Mesendoderm (in vitro differentiated cells): ENCODE measurements at regions not wholly inside any gene's neighbourhood (a gene's known extent, or its start where the extent isn't known, plus 50 kb on each side); places are given as distances from the start of the nearest gene placed in this dataset.

ENCODE experiments used
- DNase-seq: peaks from one replicate; pipeline ENCODE4 v3.0.0; 2013
- H2AK5ac ChIP-seq: 2 replicates; pipeline ENCODE4 v1.6.1; 2013; ENCODE audit warnings: low read length, inconsistent platforms
- H2BK120ac ChIP-seq: 2 replicates; pipeline ENCODE4 v1.6.1; 2013; ENCODE audit warnings: low read depth, mild to moderate bottlenecking, low read length, moderate library complexity, mixed read lengths
- H2BK15ac ChIP-seq: replicated peaks from 2 replicates; pipeline ENCODE4 v1.6.1; 2013; ENCODE audit warnings: low read depth, mild to moderate bottlenecking, moderate library complexity
- H2BK5ac ChIP-seq: 2 replicates; pipeline ENCODE4 v1.6.1; 2013; ENCODE audit warnings: low read length, inconsistent platforms
- H3K18ac ChIP-seq: 2 replicates; pipeline ENCODE4 v1.6.1; 2013; ENCODE audit warnings: mild to moderate bottlenecking, low read length, mixed read lengths
- H3K23ac ChIP-seq: one replicate; pipeline ENCODE4 v1.6.1; 2013; ENCODE audit warnings: low read length
- H3K27ac ChIP-seq: 2 replicates; pipeline ENCODE4 v1.5.1; 2013; ENCODE audit warnings: low read depth, mild to moderate bottlenecking, inconsistent platforms, low read length, moderate library complexity
- H3K27me3 ChIP-seq: 2 replicates; pipeline ENCODE4 v1.6.1; 2013; ENCODE audit warnings: low read length, control low read depth, mild to moderate bottlenecking, inconsistent platforms; ENCODE audit not compliant: insufficient read depth, poor library complexity
- H3K36me3 ChIP-seq: 2 replicates; pipeline ENCODE4 v1.6.1; 2013; ENCODE audit warnings: low read length, inconsistent platforms; ENCODE audit not compliant: control insufficient read depth, insufficient read depth
- H3K4ac ChIP-seq: one replicate; pipeline ENCODE4 v1.6.1; 2013; ENCODE audit warnings: low read depth, mild to moderate bottlenecking, low read length, moderate library complexity
- H3K4me1 ChIP-seq: 2 replicates; pipeline ENCODE4 v1.6.1; 2013; ENCODE audit warnings: low read depth, low read length, inconsistent platforms; ENCODE audit not compliant: control insufficient read depth
- H3K4me2 ChIP-seq: 2 replicates; pipeline ENCODE4 v1.6.1; 2013; ENCODE audit warnings: low read length
- H3K4me3 ChIP-seq: 2 replicates; pipeline ENCODE4 v1.5.1; 2013; ENCODE audit warnings: mild to moderate bottlenecking, low read length
- H3K56ac ChIP-seq: one replicate; pipeline ENCODE4 v1.6.1; 2013; ENCODE audit warnings: low read length
- H3K79me1 ChIP-seq: 2 replicates; pipeline ENCODE4 v1.6.1; 2013; ENCODE audit warnings: low read length, inconsistent platforms
- H3K79me2 ChIP-seq: 2 replicates; pipeline ENCODE4 v1.6.1; 2013; ENCODE audit warnings: mild to moderate bottlenecking, low read length; ENCODE audit not compliant: control insufficient read depth, insufficient read depth
- H3K9ac ChIP-seq: 2 replicates; pipeline ENCODE4 v1.6.1; 2013; ENCODE audit warnings: low read length, inconsistent platforms
- H4K5ac ChIP-seq: one replicate; pipeline ENCODE4 v1.6.1; 2013; ENCODE audit warnings: low read length
- H4K8ac ChIP-seq: one replicate; pipeline ENCODE4 v1.6.1; 2013; ENCODE audit warnings: low read depth, mild to moderate bottlenecking, control low read depth, low read length, moderate library complexity
- whole genome bisulfite sequencing: extraction: QIAGEN DNeasy Blood & Tissue Kit; methylation state at CpG from one replicate; pipeline ENCODE4 v1.1.7; 2013; ENCODE audit warnings: low lambda C conversion rate, missing lambda C conversion rate; ENCODE audit not compliant: insufficient coverage; ENCODE audit errors: extremely low coverage; 5-methylcytosine and 5-hydroxymethylcytosine counted together

GRCh38 chr10:20959242-20959641, 62.1 kb upstream of the NEBL start:
- WGBS: no CpG with 5 or more reads among the region's 1 CpG
- no peaks in the 10 kb centered on the region for H3K36me3 ChIP-seq
- no peak overlapping the region for H3K4me2 ChIP-seq
- no peak overlapping the region for H2BK15ac ChIP-seq
- no peak overlapping the region for H4K8ac ChIP-seq
- H4K5ac ChIP-seq: no peak overlapping the region
- DNase-seq: no peak
- H3K4me3 ChIP-seq: no peak overlapping the region
- H3K9ac ChIP-seq: no peak overlapping the region
- H3K56ac ChIP-seq: no peak overlapping the region
- no peak overlapping the region for H3K4ac ChIP-seq
- no peak overlapping the region for H3K18ac ChIP-seq
- H3K27ac ChIP-seq: no peak overlapping the region
- no peak overlapping the region for H2BK5ac ChIP-seq
- H3K27me3 ChIP-seq: no peaks in the 10 kb centered on the region
- H2AK5ac ChIP-seq: no peak overlapping the region
- no peaks in the 10 kb centered on the region for H3K79me2 ChIP-seq
- no peak overlapping the region for H3K23ac ChIP-seq
- H2BK120ac ChIP-seq: no peak overlapping the region
- no peaks in the 10 kb centered on the region for H3K79me1 ChIP-seq
- H3K4me1 ChIP-seq: peaks cover 4% of the 10 kb centered on the region

- no peak overlapping the region for H4K8ac ChIP-seq
Observed at GRCh38 chr10:20958764-20959163, 61.7 kb upstream of the NEBL start.

GRCh38 chr10:20958225-20958624, 61.1 kb upstream of the NEBL start:
- Histone ChIP-seq H4K5ac (no peak overlapping the region), H3K79me2 (no peaks in the 10 kb centered on the region), H2AK5ac (no peak overlapping the region), H3K4me2 (no peak overlapping the region), H2BK5ac (no peak overlapping the region), H2BK120ac (no peak overlapping the region), H3K23ac (no peak overlapping the region), H3K18ac (no peak overlapping the region), H3K27ac (no peak overlapping the region), H3K56ac (no peak overlapping the region), H3K27me3 (no peaks in the 10 kb centered on the region), H2BK15ac (no peak overlapping the region), H3K36me3 (no peaks in the 10 kb centered on the region), H3K4me1 (peaks cover 4% of the 10 kb centered on the region), H3K4me3 (no peak overlapping the region), H4K8ac (no peak overlapping the region), H3K79me1 (no peaks in the 10 kb centered on the region), H3K4ac (no peak overlapping the region), H3K9ac (no peak overlapping the region)
- no peak for DNase-seq
- no CpG with 5 or more reads among the region's 4 CpGs for WGBS

More at GRCh38 chr10:20958764-20959163, 61.7 kb upstream of the NEBL start:
- no peak overlapping the region for H3K4me2 ChIP-seq
- no peaks in the 10 kb centered on the region for H3K79me1 ChIP-seq
- no peak overlapping the region for H2BK15ac ChIP-seq
- WGBS: 100% methylated on average over 1 of the region's 3 CpGs
- no peak for DNase-seq
- H3K4ac ChIP-seq: no peak overlapping the region
- no peak overlapping the region for H4K5ac ChIP-seq
- H3K56ac ChIP-seq: no peak overlapping the region
- H3K23ac ChIP-seq: no peak overlapping the region
- no peaks in the 10 kb centered on the region for H3K27me3 ChIP-seq
- H2BK120ac ChIP-seq: no peak overlapping the region
- H3K18ac ChIP-seq: no peak overlapping the region
- H3K9ac ChIP-seq: no peak overlapping the region
- no peak overlapping the region for H3K4me3 ChIP-seq
- H3K36me3 ChIP-seq: no peaks in the 10 kb centered on the region
- H3K79me2 ChIP-seq: no peaks in the 10 kb centered on the region
- no peak overlapping the region for H2BK5ac ChIP-seq
- H3K4me1 ChIP-seq: peaks cover 4% of the 10 kb centered on the region
- H2AK5ac ChIP-seq: no peak overlapping the region
- H3K27ac ChIP-seq: no peak overlapping the region

- WGBS: no CpG with 5 or more reads among the region's 2 CpGs
Observed at GRCh38 chr10:20957744-20958143, 60.6 kb upstream of the NEBL start.

GRCh38 chr10:20956843-20957242, 59.7 kb upstream of the NEBL start:
- no CpG with 5 or more reads among the region's 3 CpGs for WGBS
- DNase-seq: no peak
- H4K8ac ChIP-seq: no peak overlapping the region
- H2BK5ac ChIP-seq: no peak overlapping the region
- no peak overlapping the region for H3K27ac ChIP-seq
- no peaks in the 10 kb centered on the region for H3K79me2 ChIP-seq
- H3K4me3 ChIP-seq: no peak overlapping the region
- H2BK120ac ChIP-seq: no peak overlapping the region
- H4K5ac ChIP-seq: no peak overlapping the region
- H3K27me3 ChIP-seq: no peaks in the 10 kb centered on the region
- no peaks in the 10 kb centered on the region for H3K79me1 ChIP-seq
- H2AK5ac ChIP-seq: no peak overlapping the region
- no peak overlapping the region for H2BK15ac ChIP-seq
- H3K18ac ChIP-seq: peak overlapping the region; percentile 87
- H3K36me3 ChIP-seq: no peaks in the 10 kb centered on the region
- no peak overlapping the region for H3K56ac ChIP-seq
- H3K23ac ChIP-seq: no peak overlapping the region
- H3K9ac ChIP-seq: no peak overlapping the region
- no peak overlapping the region for H3K4ac ChIP-seq
- H3K4me1 ChIP-seq: peaks cover 4% of the 10 kb centered on the region
- H3K4me2 ChIP-seq: no peak overlapping the region

More at GRCh38 chr10:20957744-20958143, 60.6 kb upstream of the NEBL start:
- no peak overlapping the region for H3K23ac ChIP-seq
- no peaks in the 10 kb centered on the region for H3K79me2 ChIP-seq
- H3K4me2 ChIP-seq: no peak overlapping the region
- H3K18ac ChIP-seq: no peak overlapping the region
- no peak overlapping the region for H3K4ac ChIP-seq
- no peak overlapping the region for H4K5ac ChIP-seq
- no peak for DNase-seq
- H3K56ac ChIP-seq: no peak overlapping the region
- peaks cover 4% of the 10 kb centered on the region for H3K4me1 ChIP-seq
- H4K8ac ChIP-seq: no peak overlapping the region
- no peak overlapping the region for H3K27ac ChIP-seq
- no peaks in the 10 kb centered on the region for H3K36me3 ChIP-seq
- H3K79me1 ChIP-seq: no peaks in the 10 kb centered on the region
- no peak overlapping the region for H2BK120ac ChIP-seq
- H3K4me3 ChIP-seq: no peak overlapping the region
- H3K9ac ChIP-seq: no peak overlapping the region
- H2AK5ac ChIP-seq: no peak overlapping the region
- no peak overlapping the region for H2BK5ac ChIP-seq
- H2BK15ac ChIP-seq: no peak overlapping the region
- no peaks in the 10 kb centered on the region for H3K27me3 ChIP-seq

GRCh38 chr10:20955355-20955893, 58.3 kb upstream of the NEBL start:
- Histone ChIP-seq H2AK5ac (no peak overlapping the region), H3K79me2 (no peaks in the 10 kb centered on the region), H3K4ac (no peak overlapping the region), H3K79me1 (no peaks in the 10 kb centered on the region), H3K36me3 (no peaks in the 10 kb centered on the region), H4K5ac (no peak overlapping the region), H2BK5ac (no peak overlapping the region), H2BK15ac (no peak overlapping the region), H3K56ac (no peak overlapping the region), H4K8ac (no peak overlapping the region), H3K27me3 (no peaks in the 10 kb centered on the region), H3K27ac (peak overlapping the region; percentile 96), H3K4me1 (peaks cover 4% of the 10 kb centered on the region), H3K4me2 (no peak overlapping the region), H3K4me3 (no peak overlapping the region), H2BK120ac (no peak overlapping the region), H3K9ac (no peak overlapping the region), H3K23ac (no peak overlapping the region), H3K18ac (no peak overlapping the region)
- peak; percentile 89 for DNase-seq
- no CpG with 5 or more reads among the region's 1 CpG for WGBS
